ENCODE measurements at regions not wholly inside any gene's neighbourhood (a gene's known extent, or its start where the extent isn't known, plus 50 kb on each side); places are given as distances from the start of the nearest gene placed in this dataset.
"Not testable (repeated sequence)": the region's sequence is repeated elsewhere in the genome, so short reads cannot be mapped to it uniquely, and the experiment has no call there.

- no peak for TF ChIP-seq CTCF (conservative IDR thresholded peaks at IDR 0.05)
- no peak overlapping the region for H3K27ac ChIP-seq
Observed at GRCh38 chr4:59712470-59712869, 1487.7 kb upstream of the ADGRL3 start.

GRCh38 chr4:59724286-59724685, 1475.8 kb upstream of the ADGRL3 start:
- not testable (repeated sequence) for H3K27ac ChIP-seq

GRCh38 chr4:59727745-59728144, 1472.4 kb upstream of the ADGRL3 start:
- no peak for TF ChIP-seq CTCF (conservative IDR thresholded peaks at IDR 0.05)
- H3K27ac ChIP-seq = no peak overlapping the region

- H3K27ac ChIP-seq = no peak overlapping the region
- TF ChIP-seq CTCF (conservative IDR thresholded peaks at IDR 0.05) = no peak
Observed at GRCh38 chr4:59728496-59728895, 1471.6 kb upstream of the ADGRL3 start.

GRCh38 chr4:59729321-59729720, 1470.8 kb upstream of the ADGRL3 start:
- no peak for TF ChIP-seq CTCF (conservative IDR thresholded peaks at IDR 0.05)
- no peak overlapping the region for H3K27ac ChIP-seq

GRCh38 chr4:59748433-59748832, 1451.7 kb upstream of the ADGRL3 start:
- H3K27ac ChIP-seq = no peak overlapping the region
- TF ChIP-seq CTCF (conservative IDR thresholded peaks at IDR 0.05) = no peak

GRCh38 chr4:59759082-59759825, 1440.9 kb upstream of the ADGRL3 start:
- TF ChIP-seq CTCF (conservative IDR thresholded peaks at IDR 0.05) = no peak
- H3K27ac ChIP-seq = no peak overlapping the region

GRCh38 chr4:59762344-59762743, 1437.8 kb upstream of the ADGRL3 start:
- no peak for TF ChIP-seq CTCF (conservative IDR thresholded peaks at IDR 0.05)
- no peak overlapping the region for H3K27ac ChIP-seq
